HEK293 (cell line): ENCODE measurements at regions not wholly inside any gene's neighbourhood (a gene's known extent, or its start where the extent isn't known, plus 50 kb on each side); places are given as distances from the start of the nearest gene placed in this dataset.

Experiments used
- CTCF ChIA-PET: fragments of 350-600 bp; formaldehyde crosslinking; extraction: SDS; loops from one replicate; lab custom pipeline; 2021; ENCODE audit warnings: antibody characterized with exemption; lab: Yijun Ruan, JAX
- POLR2A ChIA-PET: fragments of 300-600 bp; formaldehyde crosslinking; extraction: SDS; loops from one replicate; lab custom pipeline; 2020; ENCODE audit warnings: antibody characterized with exemption, inconsistent platforms; lab: Yijun Ruan, JAX
- H3K27ac ChIP-seq: fragments of 200-500 bp; sonication (Bioruptor generic); 2 replicates; pipeline ENCODE4 v1.5.1; 2014; ENCODE audit warnings: low read depth, low read length, control low read depth, inconsistent platforms; ENCODE audit errors: extremely low read depth
- H3K36me3 ChIP-seq, 2 experiments: fragments of 200-500 bp in 1 of 2; sonication (Bioruptor generic) in 1 of 2; 1 replicate in 1 of 2; 2 replicates in 1 of 2; pipeline ENCODE4 v1.5.1; 2014 to 2017; ENCODE audit warnings: inconsistent platforms in 2 of 2, low read length in 2 of 2; ENCODE audit not compliant: control insufficient read depth in 2 of 2, insufficient read depth in 1 of 2
- H3K4me1 ChIP-seq: fragments of 200-500 bp; sonication (Bioruptor generic); 2 replicates; pipeline ENCODE4 v1.5.1; 2014; ENCODE audit warnings: mild to moderate bottlenecking, low read length, inconsistent platforms; ENCODE audit not compliant: control insufficient read depth, insufficient read depth
- H3K4me3 ChIP-seq: 2 replicates; pipeline ENCODE4 v1.5.1; 2011; ENCODE audit warnings: low read depth, mild to moderate bottlenecking, control low read depth, low read length, moderate library complexity
- H3K9me3 ChIP-seq: fragments of 200-500 bp; sonication (Bioruptor generic); 2 replicates; pipeline ENCODE4 v1.5.1; 2014; ENCODE audit warnings: low read depth, low read length, inconsistent platforms; ENCODE audit not compliant: control insufficient read depth, insufficient read depth
- BCL11A ChIP-seq: fragments of 450-650 bp; formaldehyde crosslinking; IDR thresholded peaks from 2 replicates; pipeline ENCODE4 v1.5.1; 2016; ENCODE audit warnings: low read depth, missing biosample characterization, missing genetic modification characterization
- GFI1B ChIP-seq: fragments of 450-650 bp; formaldehyde crosslinking; IDR thresholded peaks from 2 replicates; pipeline ENCODE4 v1.5.1; 2016; ENCODE audit warnings: missing biosample characterization, missing genetic modification characterization
- KLF16 ChIP-seq: fragments of 450-650 bp; formaldehyde crosslinking; IDR thresholded peaks from 2 replicates; pipeline ENCODE4 v1.5.1; 2017; ENCODE audit warnings: missing biosample characterization, missing genetic modification characterization
- KLF7 ChIP-seq: fragments of 450-650 bp; formaldehyde crosslinking; IDR thresholded peaks from 2 replicates; pipeline ENCODE4 v1.5.1; 2016; ENCODE audit warnings: missing biosample characterization, missing genetic modification characterization, borderline replicate concordance
- KLF8 ChIP-seq: fragments of 450-650 bp; formaldehyde crosslinking; IDR thresholded peaks from 2 replicates; pipeline ENCODE4 v1.5.1; 2016; ENCODE audit warnings: missing biosample characterization, missing genetic modification characterization
- MEIS1 ChIP-seq: sonication (generic); formaldehyde crosslinking; IDR thresholded peaks from 2 replicates; pipeline ENCODE4 v1.8.1; 2022; ENCODE audit warnings: missing genetic modification reagents, mild to moderate bottlenecking, borderline replicate concordance
- ZNF114 ChIP-seq: fragments of 450-650 bp; formaldehyde crosslinking; IDR thresholded peaks from 2 replicates; pipeline ENCODE4 v1.5.0; 2017; ENCODE audit warnings: missing biosample characterization, missing genetic modification characterization
- ZNF16 ChIP-seq: fragments of 450-650 bp; formaldehyde crosslinking; IDR thresholded peaks from 2 replicates; pipeline ENCODE4 v1.5.1; 2016; ENCODE audit warnings: low read depth, missing biosample characterization, missing genetic modification characterization
- ZNF169 ChIP-seq: fragments of 450-650 bp; formaldehyde crosslinking; IDR thresholded peaks from 2 replicates; pipeline ENCODE4 v1.5.1; 2016; ENCODE audit warnings: missing biosample characterization, missing genetic modification characterization
- ZNF174 ChIP-seq: fragments of 450-650 bp; formaldehyde crosslinking; IDR thresholded peaks from 2 replicates; pipeline ENCODE4 v1.5.0; 2017; ENCODE audit warnings: missing biosample characterization, mild to moderate bottlenecking, missing genetic modification characterization
- ZNF184 ChIP-seq: fragments of 450-650 bp; IDR thresholded peaks from 2 replicates; pipeline ENCODE4 v1.5.1; 2018; ENCODE audit warnings: missing biosample characterization, mild to moderate bottlenecking, missing genetic modification characterization
- ZNF211 ChIP-seq: fragments of 450-650 bp; formaldehyde crosslinking; IDR thresholded peaks from 2 replicates; pipeline ENCODE4 v1.5.1; 2016; ENCODE audit warnings: low read depth, missing biosample characterization, missing genetic modification characterization
- ZNF239 ChIP-seq: fragments of 450-650 bp; formaldehyde crosslinking; IDR thresholded peaks from 2 replicates; pipeline ENCODE4 v1.5.1; 2016; ENCODE audit warnings: missing biosample characterization, missing genetic modification characterization
- ZNF510 ChIP-seq: fragments of 450-650 bp; formaldehyde crosslinking; IDR thresholded peaks from 2 replicates; pipeline ENCODE4 v1.5.1; 2018; ENCODE audit warnings: mild to moderate bottlenecking, missing genetic modification characterization, missing biosample characterization; ENCODE audit not compliant: insufficient replicate concordance
- ZNF558 ChIP-seq: fragments of 450-650 bp; formaldehyde crosslinking; IDR thresholded peaks from 2 replicates; pipeline ENCODE4 v1.5.1; 2016; ENCODE audit warnings: missing biosample characterization, missing genetic modification characterization
- ZNF629 ChIP-seq: fragments of 450-650 bp; formaldehyde crosslinking; IDR thresholded peaks from 2 replicates; pipeline ENCODE4 v1.5.1; 2017; ENCODE audit warnings: missing biosample characterization, missing genetic modification characterization
- ZNF654 ChIP-seq: fragments of 450-650 bp; formaldehyde crosslinking; IDR thresholded peaks from 2 replicates; pipeline ENCODE4 v1.5.1; 2016; ENCODE audit warnings: low read depth, missing biosample characterization, missing genetic modification characterization
- ZNF664 ChIP-seq: fragments of 450-650 bp; formaldehyde crosslinking; IDR thresholded peaks from 2 replicates; pipeline ENCODE4 v1.5.1; 2016; ENCODE audit warnings: missing biosample characterization, missing genetic modification characterization
- ZSCAN30 ChIP-seq: fragments of 450-650 bp; IDR thresholded peaks from 2 replicates; pipeline ENCODE4 v1.5.1; 2018; ENCODE audit warnings: missing biosample characterization, mild to moderate bottlenecking, missing genetic modification characterization, moderate library complexity
- TF ChIP-seq, protein P1 (sequence below): fragments of 450-650 bp; formaldehyde crosslinking; IDR thresholded peaks from 2 replicates; pipeline ENCODE4 v1.5.1; 2016; ENCODE audit warnings: missing biosample characterization, missing genetic modification characterization
- TF ChIP-seq, protein P2 (sequence below): fragments of 450-650 bp; formaldehyde crosslinking; IDR thresholded peaks from 2 replicates; pipeline ENCODE4 v1.5.1; 2016; ENCODE audit warnings: missing biosample characterization, missing genetic modification characterization
- TF ChIP-seq, protein P3 (sequence below): fragments of 450-650 bp; formaldehyde crosslinking; IDR thresholded peaks from 2 replicates; pipeline ENCODE4 v1.5.0; 2017; ENCODE audit warnings: missing biosample characterization, missing genetic modification characterization, borderline replicate concordance
- TF ChIP-seq, protein P4 (sequence below): fragments of 450-650 bp; formaldehyde crosslinking; IDR thresholded peaks from 2 replicates; pipeline ENCODE4 v1.5.1; 2016; ENCODE audit warnings: missing biosample characterization, missing genetic modification characterization
- TF ChIP-seq, protein P5 (sequence below): fragments of 450-650 bp; formaldehyde crosslinking; IDR thresholded peaks from 2 replicates; pipeline ENCODE4 v1.5.1; 2016; ENCODE audit warnings: missing biosample characterization, missing genetic modification characterization
- TF ChIP-seq, protein P6 (sequence below): IDR thresholded peaks from 2 replicates; pipeline ENCODE4 v1.6.1; 2011; ENCODE audit warnings: mild to moderate bottlenecking, low read depth, low read length, borderline replicate concordance

DNA sequence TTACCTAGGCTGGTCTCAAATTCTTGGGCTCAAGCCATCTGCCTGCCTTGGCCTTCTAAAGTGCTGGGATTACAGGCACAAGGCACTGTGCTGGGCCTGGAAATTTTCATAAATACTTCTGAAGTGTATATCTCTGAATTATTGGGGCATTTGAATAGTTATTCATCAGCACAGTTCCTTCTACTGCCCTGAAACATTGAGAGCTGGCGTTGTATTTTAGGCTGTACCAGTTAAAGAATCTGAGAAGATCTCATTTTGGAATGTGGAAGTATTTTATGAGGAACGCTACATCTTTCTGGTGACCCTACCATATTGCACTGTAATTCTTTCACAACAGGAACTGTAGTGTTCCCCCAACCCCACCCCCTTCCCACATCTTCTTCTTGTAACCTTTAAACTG lies 349.0 kb upstream of the RGS6 start:
- no peak overlapping the region for H3K4me3 ChIP-seq
- no peak overlapping the region for H3K27ac ChIP-seq
- ChIA-PET CTCF (no interaction called here), POLR2A (no interaction called here)
- H3K4me1 ChIP-seq: peaks cover 19% of the 10 kb centered on the region
- no peaks in the 10 kb centered on the region for H3K36me3 ChIP-seq
- TF ChIP-seq, protein P1, sequence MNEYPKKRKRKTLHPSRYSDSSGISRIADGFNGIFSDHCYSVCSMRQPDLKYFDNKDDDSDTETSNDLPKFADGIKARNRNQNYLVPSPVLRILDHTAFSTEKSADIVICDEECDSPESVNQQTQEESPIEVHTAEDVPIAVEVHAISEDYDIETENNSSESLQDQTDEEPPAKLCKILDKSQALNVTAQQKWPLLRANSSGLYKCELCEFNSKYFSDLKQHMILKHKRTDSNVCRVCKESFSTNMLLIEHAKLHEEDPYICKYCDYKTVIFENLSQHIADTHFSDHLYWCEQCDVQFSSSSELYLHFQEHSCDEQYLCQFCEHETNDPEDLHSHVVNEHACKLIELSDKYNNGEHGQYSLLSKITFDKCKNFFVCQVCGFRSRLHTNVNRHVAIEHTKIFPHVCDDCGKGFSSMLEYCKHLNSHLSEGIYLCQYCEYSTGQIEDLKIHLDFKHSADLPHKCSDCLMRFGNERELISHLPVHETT (tag by site-specific recombination): no peak
- no peak for TF ChIP-seq ZNF629 (tag by site-specific recombination)
- no peak for TF ChIP-seq ZNF16
- TF ChIP-seq MEIS1 (CRISPR knock-in tag): no peak
- no peak for TF ChIP-seq KLF7
- TF ChIP-seq, protein P2, sequence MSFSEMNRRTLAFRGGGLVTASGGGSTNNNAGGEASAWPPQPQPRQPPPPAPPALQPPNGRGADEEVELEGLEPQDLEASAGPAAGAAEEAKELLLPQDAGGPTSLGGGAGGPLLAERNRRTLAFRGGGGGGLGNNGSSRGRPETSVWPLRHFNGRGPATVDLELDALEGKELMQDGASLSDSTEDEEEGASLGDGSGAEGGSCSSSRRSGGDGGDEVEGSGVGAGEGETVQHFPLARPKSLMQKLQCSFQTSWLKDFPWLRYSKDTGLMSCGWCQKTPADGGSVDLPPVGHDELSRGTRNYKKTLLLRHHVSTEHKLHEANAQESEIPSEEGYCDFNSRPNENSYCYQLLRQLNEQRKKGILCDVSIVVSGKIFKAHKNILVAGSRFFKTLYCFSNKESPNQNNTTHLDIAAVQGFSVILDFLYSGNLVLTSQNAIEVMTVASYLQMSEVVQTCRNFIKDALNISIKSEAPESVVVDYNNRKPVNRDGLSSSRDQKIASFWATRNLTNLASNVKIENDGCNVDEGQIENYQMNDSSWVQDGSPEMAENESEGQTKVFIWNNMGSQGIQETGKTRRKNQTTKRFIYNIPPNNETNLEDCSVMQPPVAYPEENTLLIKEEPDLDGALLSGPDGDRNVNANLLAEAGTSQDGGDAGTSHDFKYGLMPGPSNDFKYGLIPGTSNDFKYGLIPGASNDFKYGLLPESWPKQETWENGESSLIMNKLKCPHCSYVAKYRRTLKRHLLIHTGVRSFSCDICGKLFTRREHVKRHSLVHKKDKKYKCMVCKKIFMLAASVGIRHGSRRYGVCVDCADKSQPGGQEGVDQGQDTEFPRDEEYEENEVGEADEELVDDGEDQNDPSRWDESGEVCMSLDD: no peak
- no peak for TF ChIP-seq ZNF654 (tag by site-specific recombination)
- no peak for TF ChIP-seq KLF16
- no peak for TF ChIP-seq BCL11A (tag by site-specific recombination)
- TF ChIP-seq ZNF510 (tag by site-specific recombination): no peak
- TF ChIP-seq ZNF558 (tag by site-specific recombination): no peak
- no peak for TF ChIP-seq ZSCAN30
- no peak for TF ChIP-seq ZNF184
- H3K9me3 ChIP-seq: no peaks in the 10 kb centered on the region

DNA sequence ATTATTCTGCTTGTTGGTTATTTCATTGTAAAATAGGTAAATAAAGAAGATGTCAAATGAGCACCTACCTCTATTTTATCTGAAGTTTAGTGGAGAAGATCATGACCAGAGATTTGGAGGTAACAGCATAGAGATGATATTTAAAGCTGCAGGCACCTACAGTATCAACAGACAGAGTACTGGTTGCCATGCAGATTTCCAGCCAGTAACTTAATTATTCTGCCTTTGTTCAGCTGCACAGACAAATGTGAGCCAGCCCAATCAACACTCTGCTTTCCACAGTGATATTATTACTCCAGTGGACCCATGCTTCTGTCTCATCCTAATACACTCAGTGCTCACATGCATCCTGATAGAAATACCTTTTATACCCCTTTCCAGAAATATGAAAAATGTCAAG lies 348.5 kb upstream of the RGS6 start:
- H3K36me3 ChIP-seq: no peaks in the 10 kb centered on the region
- peaks cover 19% of the 10 kb centered on the region for H3K4me1 ChIP-seq
- no peaks in the 10 kb centered on the region for H3K9me3 ChIP-seq
- H3K27ac ChIP-seq: no peak overlapping the region
- no peak overlapping the region for H3K4me3 ChIP-seq
- ChIA-PET CTCF (interaction anchor here (0.6 kb wide), 1 partner anchor 54 kb away, joined by 3 read pairs; no protein-coding TSS in a partner anchor), POLR2A (no interaction called here)
- TF ChIP-seq, protein P3, sequence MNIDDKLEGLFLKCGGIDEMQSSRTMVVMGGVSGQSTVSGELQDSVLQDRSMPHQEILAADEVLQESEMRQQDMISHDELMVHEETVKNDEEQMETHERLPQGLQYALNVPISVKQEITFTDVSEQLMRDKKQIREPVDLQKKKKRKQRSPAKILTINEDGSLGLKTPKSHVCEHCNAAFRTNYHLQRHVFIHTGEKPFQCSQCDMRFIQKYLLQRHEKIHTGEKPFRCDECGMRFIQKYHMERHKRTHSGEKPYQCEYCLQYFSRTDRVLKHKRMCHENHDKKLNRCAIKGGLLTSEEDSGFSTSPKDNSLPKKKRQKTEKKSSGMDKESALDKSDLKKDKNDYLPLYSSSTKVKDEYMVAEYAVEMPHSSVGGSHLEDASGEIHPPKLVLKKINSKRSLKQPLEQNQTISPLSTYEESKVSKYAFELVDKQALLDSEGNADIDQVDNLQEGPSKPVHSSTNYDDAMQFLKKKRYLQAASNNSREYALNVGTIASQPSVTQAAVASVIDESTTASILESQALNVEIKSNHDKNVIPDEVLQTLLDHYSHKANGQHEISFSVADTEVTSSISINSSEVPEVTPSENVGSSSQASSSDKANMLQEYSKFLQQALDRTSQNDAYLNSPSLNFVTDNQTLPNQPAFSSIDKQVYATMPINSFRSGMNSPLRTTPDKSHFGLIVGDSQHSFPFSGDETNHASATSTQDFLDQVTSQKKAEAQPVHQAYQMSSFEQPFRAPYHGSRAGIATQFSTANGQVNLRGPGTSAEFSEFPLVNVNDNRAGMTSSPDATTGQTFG (tag by site-specific recombination): no peak
- TF ChIP-seq GFI1B (tag by site-specific recombination): no peak
- no peak for TF ChIP-seq ZNF114
- no peak for TF ChIP-seq ZNF211 (tag by site-specific recombination)
- TF ChIP-seq ZSCAN30: no peak
- TF ChIP-seq KLF8 (tag by site-specific recombination): no peak
- TF ChIP-seq, protein P4, sequence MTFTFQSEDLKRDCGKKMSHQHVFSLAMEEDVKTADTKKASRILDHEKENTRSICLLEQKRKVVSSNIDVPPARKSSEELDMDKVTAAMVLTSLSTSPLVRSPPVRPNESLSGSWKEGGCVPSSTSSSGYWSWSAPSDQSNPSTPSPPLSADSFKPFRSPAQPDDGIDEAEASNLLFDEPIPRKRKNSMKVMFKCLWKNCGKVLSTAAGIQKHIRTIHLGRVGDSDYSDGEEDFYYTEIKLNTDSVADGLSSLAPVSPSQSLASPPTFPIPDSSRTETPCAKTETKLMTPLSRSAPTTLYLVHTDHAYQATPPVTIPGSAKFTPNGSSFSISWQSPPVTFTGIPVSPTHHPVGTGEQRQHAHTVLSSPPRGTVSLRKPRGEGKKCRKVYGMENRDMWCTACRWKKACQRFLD (tag by site-specific recombination): no peak
- no peak for TF ChIP-seq ZNF169 (tag by site-specific recombination)
- no peak for TF ChIP-seq ZNF239
- TF ChIP-seq, protein P5, sequence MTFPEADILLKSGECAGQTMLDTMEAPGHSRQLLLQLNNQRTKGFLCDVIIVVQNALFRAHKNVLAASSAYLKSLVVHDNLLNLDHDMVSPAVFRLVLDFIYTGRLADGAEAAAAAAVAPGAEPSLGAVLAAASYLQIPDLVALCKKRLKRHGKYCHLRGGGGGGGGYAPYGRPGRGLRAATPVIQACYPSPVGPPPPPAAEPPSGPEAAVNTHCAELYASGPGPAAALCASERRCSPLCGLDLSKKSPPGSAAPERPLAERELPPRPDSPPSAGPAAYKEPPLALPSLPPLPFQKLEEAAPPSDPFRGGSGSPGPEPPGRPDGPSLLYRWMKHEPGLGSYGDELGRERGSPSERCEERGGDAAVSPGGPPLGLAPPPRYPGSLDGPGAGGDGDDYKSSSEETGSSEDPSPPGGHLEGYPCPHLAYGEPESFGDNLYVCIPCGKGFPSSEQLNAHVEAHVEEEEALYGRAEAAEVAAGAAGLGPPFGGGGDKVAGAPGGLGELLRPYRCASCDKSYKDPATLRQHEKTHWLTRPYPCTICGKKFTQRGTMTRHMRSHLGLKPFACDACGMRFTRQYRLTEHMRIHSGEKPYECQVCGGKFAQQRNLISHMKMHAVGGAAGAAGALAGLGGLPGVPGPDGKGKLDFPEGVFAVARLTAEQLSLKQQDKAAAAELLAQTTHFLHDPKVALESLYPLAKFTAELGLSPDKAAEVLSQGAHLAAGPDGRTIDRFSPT (tag by site-specific recombination): no peak
- TF ChIP-seq, protein P6, sequence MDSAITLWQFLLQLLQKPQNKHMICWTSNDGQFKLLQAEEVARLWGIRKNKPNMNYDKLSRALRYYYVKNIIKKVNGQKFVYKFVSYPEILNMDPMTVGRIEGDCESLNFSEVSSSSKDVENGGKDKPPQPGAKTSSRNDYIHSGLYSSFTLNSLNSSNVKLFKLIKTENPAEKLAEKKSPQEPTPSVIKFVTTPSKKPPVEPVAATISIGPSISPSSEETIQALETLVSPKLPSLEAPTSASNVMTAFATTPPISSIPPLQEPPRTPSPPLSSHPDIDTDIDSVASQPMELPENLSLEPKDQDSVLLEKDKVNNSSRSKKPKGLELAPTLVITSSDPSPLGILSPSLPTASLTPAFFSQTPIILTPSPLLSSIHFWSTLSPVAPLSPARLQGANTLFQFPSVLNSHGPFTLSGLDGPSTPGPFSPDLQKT: no peak
- no peak for TF ChIP-seq ZNF664 (tag by site-specific recombination)
- no peak for TF ChIP-seq ZNF174 (tag by site-specific recombination)
